Mucosa of descending colon (tissue), 3 donors: ENCODE measurements at regions not wholly inside any gene's neighbourhood (a gene's known extent, or its start where the extent isn't known, plus 50 kb on each side); places are given as distances from the start of the nearest gene placed in this dataset.

Source experiments
- ATAC-seq: fragments of 200-7000 bp; cut with Tn5 transposase; one replicate; pipeline ENCODE4 v1.9.1; 2020; ENCODE audit warnings: mild to moderate bottlenecking, moderate library complexity
- DNase-seq, 3 donors: peaks; one replicate each; pipeline ENCODE4 v3.0.0-alpha.2; 2020
- H3K36me3 ChIP-seq: fragments of 200-600 bp; one replicate; pipeline ENCODE4 v1.8.0; 2021; ENCODE audit warnings: low read depth, mild to moderate bottlenecking
- H3K4me1 ChIP-seq: fragments of 200-600 bp; one replicate; pipeline ENCODE4 v1.8.0; 2021; ENCODE audit warnings: low read depth, mild to moderate bottlenecking
- H3K4me3 ChIP-seq: fragments of 200-600 bp; one replicate; pipeline ENCODE4 v1.8.0; 2021; ENCODE audit warnings: mild to moderate bottlenecking
- H3K9me3 ChIP-seq: fragments of 200-600 bp; one replicate; pipeline ENCODE4 v1.8.0; 2021; ENCODE audit warnings: mild to moderate bottlenecking
- CTCF ChIP-seq: fragments of 200-600 bp; IDR thresholded peaks from one replicate; pipeline ENCODE4 v1.8.0; 2022; ENCODE audit warnings: antibody characterized with exemption, mild to moderate bottlenecking
- intact Hi-C, 2 donors: fragments of 100-400 bp; cut with DNase I in 1 of 2; cut with micrococcal nuclease in 1 of 2; formaldehyde crosslinking; loops; one replicate each; pipeline versions ENCODE4 v1.11.0 to v1.11.1; 2022; cut with DNase I, micrococcal nuclease
- donor health status: DM: no; HTN: no; CAD: no; lungs with moderate emphysema.
- donor health status: DM: no; HTN: no; CAD: no.
- donor health status: DM: no; HTN: yes; CAD: no.

- no peak for ATAC-seq
- DNase-seq, result no peak
- no peak overlapping the region for H3K4me3 ChIP-seq
- H3K4me1 ChIP-seq, result no peaks in the 10 kb centered on the region
- no peaks in the 10 kb centered on the region for H3K9me3 ChIP-seq
- no peaks in the 10 kb centered on the region for H3K36me3 ChIP-seq
- intact Hi-C loops, result no loop called here
- no peak for TF ChIP-seq CTCF
Measured at GRCh38 chr13:84912720-84913119, 886.5 kb downstream of the SLITRK6 start.

GRCh38 chr13:84910423-84910822, 888.8 kb downstream of the SLITRK6 start:
- intact Hi-C loops, result no loop called here
- no peaks in the 10 kb centered on the region for H3K9me3 ChIP-seq
- DNase-seq (no peak), ATAC-seq (no peak)
- H3K36me3 ChIP-seq, result no peaks in the 10 kb centered on the region
- H3K4me3 ChIP-seq, result no peak overlapping the region
- no peak for TF ChIP-seq CTCF
- no peaks in the 10 kb centered on the region for H3K4me1 ChIP-seq

GRCh38 chr13:84903391-84903790, 895.8 kb downstream of the SLITRK6 start:
- no peak for TF ChIP-seq CTCF
- Histone ChIP-seq H3K4me1 (no peaks in the 10 kb centered on the region), H3K36me3 (no peaks in the 10 kb centered on the region), H3K9me3 (no peaks in the 10 kb centered on the region), H3K4me3 (no peak overlapping the region)
- no peak for DNase-seq
- no peak for ATAC-seq
- intact Hi-C loops, result no loop called here

GRCh38 chr13:84902243-84902642, 897.0 kb downstream of the SLITRK6 start:
- H3K4me3 ChIP-seq, result no peak overlapping the region
- H3K4me1 ChIP-seq, result no peaks in the 10 kb centered on the region
- no peak for ATAC-seq
- H3K36me3 ChIP-seq, result no peaks in the 10 kb centered on the region
- no peaks in the 10 kb centered on the region for H3K9me3 ChIP-seq
- intact Hi-C loops, result no loop called here
- no peak for DNase-seq
- no peak for TF ChIP-seq CTCF

GRCh38 chr13:84896128-84896527, 903.1 kb downstream of the SLITRK6 start:
- Histone ChIP-seq H3K4me3 (no peak overlapping the region), H3K36me3 (no peaks in the 10 kb centered on the region), H3K4me1 (no peaks in the 10 kb centered on the region), H3K9me3 (no peaks in the 10 kb centered on the region)
- peak; percentile 25 for TF ChIP-seq CTCF
- peak in 1 of 3 donors; percentile 17 for DNase-seq
- ATAC-seq, result no peak
- intact Hi-C loops, result loop anchor here in 1 of 2 donors (5.0 kb wide), 1 partner anchor 911 kb away; no protein-coding TSS in a partner anchor

- no peak for DNase-seq
- no peaks in the 10 kb centered on the region for H3K9me3 ChIP-seq
- no peak for ATAC-seq
- intact Hi-C loops, result loop anchor here in 1 of 2 donors (5.0 kb wide), 1 partner anchor 913 kb away; no protein-coding TSS in a partner anchor
- no peaks in the 10 kb centered on the region for H3K36me3 ChIP-seq
- no peak overlapping the region for H3K4me3 ChIP-seq
- no peaks in the 10 kb centered on the region for H3K4me1 ChIP-seq
- TF ChIP-seq CTCF, result no peak
Measured at GRCh38 chr13:84894749-84895148, 904.5 kb downstream of the SLITRK6 start.
